Endothelial cell of umbilical vein (primary cell): ENCODE measurements at regions not wholly inside any gene's neighbourhood (a gene's known extent, or its start where the extent isn't known, plus 50 kb on each side); places are given as distances from the start of the nearest gene placed in this dataset.

Experiments used
- BruUV-seq: library from RNA; stranded (reverse); fragments of 400-500 nt; replicated peaks from 2 replicates; lab custom pipeline; 2021; lab: Mats Ljungman, UMichigan
- CTCF ChIA-PET: fragments of 300-600, 350-600 bp; sonication (Branson Sonifier 250); formaldehyde crosslinking; loops from one replicate; lab custom pipeline; 2021; ENCODE audit warnings: antibody characterized with exemption, inconsistent platforms; lab: Charles Lee
- POLR2A ChIA-PET: fragments of 300-600, 350-600 bp; sonication (Branson Sonifier 250); formaldehyde crosslinking; loops from one replicate; lab custom pipeline; 2021; ENCODE audit warnings: antibody characterized with exemption, inconsistent platforms; lab: Charles Lee
- DNase-seq: peaks from one replicate; pipeline ENCODE4 v3.0.0-alpha.2; 2011; ENCODE audit warnings: low read depth, low spot score
- FAIRE-seq: peaks from 2 replicates; lab custom pipeline; 2011; peaks lifted over from hg19 to GRCh38; lab: Jason Lieb, UNC
- H2AFZ ChIP-seq: 2 replicates; pipeline ENCODE4 v1.6.0; 2012; ENCODE audit warnings: low read depth, low read length, control low read depth, inconsistent platforms
- H3K27ac ChIP-seq: 2 replicates; pipeline ENCODE4 v1.5.1; 2011; ENCODE audit warnings: low read depth, mild to moderate bottlenecking, control low read depth, low read length, moderate library complexity; ENCODE audit not compliant: insufficient read depth
- H3K27me3 ChIP-seq, 2 experiments: 2 replicates each; pipeline versions ENCODE4 v1.6.0 to v1.6.1; 2011; ENCODE audit warnings: low read length in 2 of 2, mixed read lengths in 1 of 2; ENCODE audit not compliant: control insufficient read depth in 2 of 2, insufficient read depth in 2 of 2
- H3K36me3 ChIP-seq, 2 experiments: 2 replicates in 1 of 2; 3 replicates in 1 of 2; pipeline ENCODE4 v1.5.1; 2011; ENCODE audit warnings: low read length in 2 of 2, mild to moderate bottlenecking in 1 of 2, moderate library complexity in 1 of 2; ENCODE audit not compliant: control insufficient read depth in 2 of 2, insufficient read depth in 2 of 2; ENCODE audit errors: extremely low read depth in 1 of 2
- H3K4me1 ChIP-seq: 3 replicates; pipeline ENCODE4 v1.5.1; 2011; ENCODE audit warnings: mild to moderate bottlenecking, low read length; ENCODE audit not compliant: control insufficient read depth, insufficient read depth; ENCODE audit errors: extremely low read depth
- H3K4me2 ChIP-seq: 2 replicates; pipeline ENCODE4 v1.6.1; 2011; ENCODE audit warnings: low read length, control low read depth, mixed read lengths; ENCODE audit not compliant: insufficient read depth
- H3K4me3 ChIP-seq, 3 experiments: fragments of 200-600 bp in 1 of 3; sonication (generic), shearing (Covaris generic) in 1 of 3; replicated peaks in 1 of 3; 2 replicates each; pipeline ENCODE4 v1.5.1; 2011 to 2016; ENCODE audit warnings: control low read depth in 3 of 3, low read length in 3 of 3, mild to moderate bottlenecking in 2 of 3, inconsistent platforms in 1 of 3, low read depth in 1 of 3, moderate library complexity in 1 of 3; ENCODE audit not compliant: insufficient read depth in 1 of 3
- H3K79me2 ChIP-seq: 2 replicates; pipeline ENCODE4 v1.6.0; 2012; ENCODE audit warnings: low read length, inconsistent platforms; ENCODE audit not compliant: control insufficient read depth, insufficient read depth
- H3K9ac ChIP-seq: replicated peaks from 2 replicates; pipeline ENCODE3; 2011; ENCODE audit warnings: low read length, control low read depth; ENCODE audit not compliant: insufficient read depth; ENCODE audit errors: extremely low read depth
- H3K9me1 ChIP-seq: replicated peaks from 3 replicates; pipeline ENCODE4 v1.6.0; 2011; ENCODE audit warnings: mild to moderate bottlenecking, low read length; ENCODE audit not compliant: control insufficient read depth, insufficient read depth; ENCODE audit errors: extremely low read depth
- H3K9me3 ChIP-seq: replicated peaks from 2 replicates; pipeline ENCODE4 v1.5.1; 2012; ENCODE audit warnings: low read length, inconsistent platforms; ENCODE audit not compliant: control insufficient read depth, insufficient read depth
- H4K20me1 ChIP-seq: replicated peaks from 2 replicates; pipeline ENCODE3; 2011; ENCODE audit warnings: mild to moderate bottlenecking, low read length; ENCODE audit not compliant: control insufficient read depth, insufficient read depth; ENCODE audit errors: extremely low read depth
- EZH2 ChIP-seq: IDR thresholded peaks from 2 replicates; pipeline ENCODE4 v1.6.1; 2012; ENCODE audit warnings: borderline replicate concordance, low read depth, mild to moderate bottlenecking, moderate library complexity, low read length, inconsistent platforms; ENCODE audit not compliant: severe bottlenecking
- FOS ChIP-seq: IDR thresholded peaks from 2 replicates; pipeline ENCODE4 v1.6.1; 2011; ENCODE audit warnings: mild to moderate bottlenecking, low read length, moderate library complexity, borderline replicate concordance; ENCODE audit not compliant: insufficient read depth
- GATA2 ChIP-seq: IDR thresholded peaks from 2 replicates; pipeline ENCODE4 v1.7.0; 2011; ENCODE audit warnings: low read depth, mild to moderate bottlenecking, moderate library complexity, mixed read lengths, low read length; ENCODE audit not compliant: insufficient read length, insufficient read depth
- JUN ChIP-seq: IDR thresholded peaks from 2 replicates; pipeline ENCODE4 v1.6.1; 2011; ENCODE audit warnings: borderline replicate concordance, low read depth; ENCODE audit not compliant: insufficient read length, insufficient read depth
- MYC ChIP-seq: IDR thresholded peaks from one replicate; pipeline ENCODE4 v1.6.1; 2011; ENCODE audit warnings: mild to moderate bottlenecking, low read depth, low read length
- POLR2A ChIP-seq: IDR thresholded peaks from 2 replicates; pipeline ENCODE4 v1.6.1; 2012; ENCODE audit warnings: low read depth, mild to moderate bottlenecking, control low read depth, low read length
- POLR2AphosphoS5 ChIP-seq: IDR thresholded peaks from 2 replicates; pipeline ENCODE4 v1.6.1; 2012; ENCODE audit warnings: low read depth, mild to moderate bottlenecking, control low read depth, low read length, moderate library complexity; ENCODE audit not compliant: insufficient read depth
- dilution Hi-C: fragments of 300-500 bp; cut with MboI; formaldehyde crosslinking; loops from one replicate; pipeline ENCODE4 v1.15.0; 2019; ENCODE audit warnings: low sequenced_read_pairs; ENCODE audit not compliant: extremely low pct_ligation_motif_present
- intact Hi-C: fragments of 100-400 bp; cut with micrococcal nuclease; formaldehyde crosslinking; loops from one replicate; pipeline ENCODE4 v1.10.0; 2022
- TF ChIP-seq, protein P1 (sequence below), 2 donors: IDR thresholded peaks; 1 replicate in 1 of 2; 2 replicates in 1 of 2; pipeline ENCODE4 v1.5.1; 2011; ENCODE audit warnings: low read length in 2 of 2, mild to moderate bottlenecking in 2 of 2, moderate library complexity in 2 of 2, control low read depth in 1 of 2, inconsistent platforms in 1 of 2, low read depth in 1 of 2; ENCODE audit not compliant: insufficient read depth in 1 of 2; ENCODE audit errors: extremely low read depth in 1 of 2
- TF ChIP-seq, protein P2 (sequence below): IDR thresholded peaks from 2 replicates; pipeline ENCODE4 v1.6.1; 2011; ENCODE audit not compliant: insufficient read depth, insufficient read length

- H3K9me3 ChIP-seq: no peaks in the 10 kb centered on the region
Observed at GRCh38 chr18:43213816-43214215, 63.5 kb downstream of the SYT4 start.

DNA sequence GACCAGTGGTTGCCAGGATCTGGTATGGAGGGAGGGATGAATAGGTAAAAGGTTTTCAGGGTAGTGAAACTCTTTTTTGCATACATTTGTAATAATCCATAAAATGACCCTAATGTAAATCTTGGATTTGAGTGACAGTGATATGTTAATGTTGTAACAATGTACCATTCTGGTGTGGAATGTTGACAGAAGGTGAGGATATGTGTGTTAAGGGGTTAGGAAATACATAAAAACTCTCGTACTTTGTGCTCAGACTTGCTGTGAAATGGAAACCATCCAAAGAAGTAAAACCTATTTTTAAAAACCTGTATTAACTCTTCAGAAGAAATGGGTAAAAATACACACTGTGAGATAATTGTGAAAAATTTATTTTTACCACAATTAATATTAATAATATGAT is 66.2 kb downstream of the SYT4 start:
- H2AFZ ChIP-seq: no peak overlapping the region
- no peaks in the 10 kb centered on the region for H3K79me2 ChIP-seq
- ChIA-PET POLR2A (no interaction called here), CTCF (interaction anchor here (0.6 kb wide), 1 partner anchor 9 kb away, joined by 3 read pairs; no protein-coding TSS in a partner anchor)
- H4K20me1 ChIP-seq: no peaks in the 10 kb centered on the region
- no peak overlapping the region for H3K4me2 ChIP-seq
- no peak overlapping the region for H3K4me3 ChIP-seq
- dilution Hi-C loops: no loop called here
- no peaks in the 10 kb centered on the region for H3K9me3 ChIP-seq
- H3K27ac ChIP-seq: no peak overlapping the region
- BruUV-seq: no TSS peak
- no peaks in the 10 kb centered on the region for H3K27me3 ChIP-seq
- no peaks in the 10 kb centered on the region for H3K36me3 ChIP-seq
- FAIRE-seq: no peak
- TF ChIP-seq POLR2AphosphoS5: no peak
- TF ChIP-seq POLR2A: no peak
- no peak for TF ChIP-seq EZH2
- TF ChIP-seq GATA2: no peak
- TF ChIP-seq, protein P1, sequence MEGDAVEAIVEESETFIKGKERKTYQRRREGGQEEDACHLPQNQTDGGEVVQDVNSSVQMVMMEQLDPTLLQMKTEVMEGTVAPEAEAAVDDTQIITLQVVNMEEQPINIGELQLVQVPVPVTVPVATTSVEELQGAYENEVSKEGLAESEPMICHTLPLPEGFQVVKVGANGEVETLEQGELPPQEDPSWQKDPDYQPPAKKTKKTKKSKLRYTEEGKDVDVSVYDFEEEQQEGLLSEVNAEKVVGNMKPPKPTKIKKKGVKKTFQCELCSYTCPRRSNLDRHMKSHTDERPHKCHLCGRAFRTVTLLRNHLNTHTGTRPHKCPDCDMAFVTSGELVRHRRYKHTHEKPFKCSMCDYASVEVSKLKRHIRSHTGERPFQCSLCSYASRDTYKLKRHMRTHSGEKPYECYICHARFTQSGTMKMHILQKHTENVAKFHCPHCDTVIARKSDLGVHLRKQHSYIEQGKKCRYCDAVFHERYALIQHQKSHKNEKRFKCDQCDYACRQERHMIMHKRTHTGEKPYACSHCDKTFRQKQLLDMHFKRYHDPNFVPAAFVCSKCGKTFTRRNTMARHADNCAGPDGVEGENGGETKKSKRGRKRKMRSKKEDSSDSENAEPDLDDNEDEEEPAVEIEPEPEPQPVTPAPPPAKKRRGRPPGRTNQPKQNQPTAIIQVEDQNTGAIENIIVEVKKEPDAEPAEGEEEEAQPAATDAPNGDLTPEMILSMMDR (IDR thresholded peaks at IDR 0.05; ENCODE audit: extremely low read depth in 1 of 2, insufficient read depth in 1 of 2, low read depth in 1 of 2, low read length in 2 of 2): no peak
- no peak for TF ChIP-seq FOS
- no peak for TF ChIP-seq MYC
- TF ChIP-seq, protein P2, sequence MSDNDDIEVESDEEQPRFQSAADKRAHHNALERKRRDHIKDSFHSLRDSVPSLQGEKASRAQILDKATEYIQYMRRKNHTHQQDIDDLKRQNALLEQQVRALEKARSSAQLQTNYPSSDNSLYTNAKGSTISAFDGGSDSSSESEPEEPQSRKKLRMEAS: no peak
- no peak for TF ChIP-seq JUN
- H3K9ac ChIP-seq: no peak overlapping the region
- intact Hi-C loops: no loop called here
- no peak for DNase-seq
- H3K4me1 ChIP-seq: no peaks in the 10 kb centered on the region
- H3K9me1 ChIP-seq: no peaks in the 10 kb centered on the region

More at GRCh38 chr18:43213816-43214215, 63.5 kb downstream of the SYT4 start:
- Histone ChIP-seq H3K9ac (no peak overlapping the region), H3K27ac (no peak overlapping the region), H3K27me3 (no peaks in the 10 kb centered on the region), H3K36me3 (no peaks in the 10 kb centered on the region), H3K4me3 (no peak overlapping the region), H2AFZ (no peak overlapping the region), H4K20me1 (no peaks in the 10 kb centered on the region), H3K79me2 (no peaks in the 10 kb centered on the region), H3K4me1 (no peaks in the 10 kb centered on the region), H3K9me1 (no peaks in the 10 kb centered on the region), H3K4me2 (no peak overlapping the region)
- POLR2A ChIA-PET: no interaction called here
- CTCF ChIA-PET: no interaction called here
- FAIRE-seq: no peak
- BruUV-seq: no TSS peak
- dilution Hi-C loops (no loop called here), intact Hi-C loops (no loop called here)
- no peak for DNase-seq
- TF ChIP-seq, protein P1 (IDR thresholded peaks at IDR 0.05; ENCODE audit: extremely low read depth in 1 of 2, insufficient read depth in 1 of 2, low read depth in 1 of 2, low read length in 2 of 2): no peak
